HG03432 (cell line): ENCODE measurements at regions not wholly inside any gene's neighbourhood (a gene's known extent, or its start where the extent isn't known, plus 50 kb on each side); places are given as distances from the start of the nearest gene placed in this dataset.

Experiments used
- ATAC-seq: cut with Tn5 transposase; IDR thresholded peaks from one replicate; pipeline ENCODE4 v1.9.1; 2021; ENCODE audit warnings: mild to moderate bottlenecking, moderate library complexity; ENCODE audit not compliant: unreplicated experiment

- ATAC-seq = no peak
Observed at GRCh38 chr4:123916821-123917220, 520.2 kb downstream of the SPRY1 start.

GRCh38 chr4:123919576-123920098 is 523.0 kb downstream of the SPRY1 start:
- ATAC-seq = no peak

- no peak for ATAC-seq
Observed at GRCh38 chr4:123921339-123921738, 524.7 kb downstream of the SPRY1 start.

- ATAC-seq = no peak
Observed at GRCh38 chr4:123922847-123923246, 526.3 kb downstream of the SPRY1 start.

GRCh38 chr4:123924536-123924935 is 527.9 kb downstream of the SPRY1 start:
- no peak for ATAC-seq

GRCh38 chr4:123929565-123929964 is 533.0 kb downstream of the SPRY1 start:
- ATAC-seq = no peak

- no peak for ATAC-seq
Observed at GRCh38 chr4:123930996-123931395, 534.4 kb downstream of the SPRY1 start.

GRCh38 chr4:123934096-123934495 is 537.5 kb downstream of the SPRY1 start:
- ATAC-seq = no peak

- no peak for ATAC-seq
Observed at GRCh38 chr4:123936621-123937043, 540.0 kb downstream of the SPRY1 start.

- ATAC-seq = no peak
Observed at GRCh38 chr4:123937581-123937980, 541.0 kb downstream of the SPRY1 start.

- ATAC-seq = no peak
Observed at GRCh38 chr4:123939621-123940020, 543.0 kb downstream of the SPRY1 start.

- ATAC-seq = no peak
Observed at GRCh38 chr4:123940604-123941003, 544.0 kb downstream of the SPRY1 start.

- ATAC-seq = no peak
Observed at GRCh38 chr4:123941306-123941705, 544.7 kb downstream of the SPRY1 start.

- no peak for ATAC-seq
Observed at GRCh38 chr4:123943976-123944375, 547.4 kb downstream of the SPRY1 start.

- no peak for ATAC-seq
Observed at GRCh38 chr4:123945301-123945700, 548.7 kb downstream of the SPRY1 start.

GRCh38 chr4:123950530-123950929 is 553.9 kb downstream of the SPRY1 start:
- ATAC-seq = no peak

GRCh38 chr4:123952530-123953274 is 556.1 kb downstream of the SPRY1 start:
- ATAC-seq = no peak

GRCh38 chr4:123953566-123953965 is 557.0 kb downstream of the SPRY1 start:
- ATAC-seq = no peak

- ATAC-seq = no peak
Observed at GRCh38 chr4:123954220-123954619, 557.6 kb downstream of the SPRY1 start.

GRCh38 chr4:123955167-123955800 is 558.7 kb downstream of the SPRY1 start:
- no peak for ATAC-seq

- ATAC-seq = no peak
Observed at GRCh38 chr4:123956204-123956603, 559.6 kb downstream of the SPRY1 start.
